GM19025 (cell line): ENCODE measurements at regions not wholly inside any gene's neighbourhood (a gene's known extent, or its start where the extent isn't known, plus 50 kb on each side); places are given as distances from the start of the nearest gene placed in this dataset.
"Not testable (repeated sequence)": the region's sequence is repeated elsewhere in the genome, so short reads cannot be mapped to it uniquely, and the experiment has no call there.

Experiments used
- ATAC-seq: cut with Tn5 transposase; IDR thresholded peaks from one replicate; pipeline ENCODE4 v1.9.1; 2021; ENCODE audit warnings: mild to moderate bottlenecking, low read depth, moderate library complexity; ENCODE audit not compliant: unreplicated experiment

DNA sequence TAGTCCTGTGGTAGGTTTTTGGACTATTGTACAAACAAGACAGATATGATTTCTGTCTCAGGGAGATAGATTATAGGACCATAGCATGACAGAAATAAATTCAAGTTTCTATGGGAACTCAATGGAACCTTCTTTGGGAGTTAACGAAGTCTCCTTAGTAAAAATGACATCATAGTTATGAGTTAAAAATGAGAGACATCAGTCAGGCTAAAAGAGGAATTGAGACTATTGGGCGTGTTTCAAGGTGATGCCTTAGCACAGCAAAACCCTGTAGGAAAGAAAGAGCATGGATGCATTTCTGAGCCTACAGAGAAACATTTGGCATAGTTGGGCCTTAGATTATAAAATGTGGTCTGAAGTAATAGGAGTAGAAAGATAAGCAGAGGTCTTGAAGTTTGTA lies 1909.1 kb upstream of the PCDH7 start:
- ATAC-seq: no peak

GRCh38 chr4:28822163-28822562 lies 1898.0 kb upstream of the PCDH7 start:
- no peak for ATAC-seq

DNA sequence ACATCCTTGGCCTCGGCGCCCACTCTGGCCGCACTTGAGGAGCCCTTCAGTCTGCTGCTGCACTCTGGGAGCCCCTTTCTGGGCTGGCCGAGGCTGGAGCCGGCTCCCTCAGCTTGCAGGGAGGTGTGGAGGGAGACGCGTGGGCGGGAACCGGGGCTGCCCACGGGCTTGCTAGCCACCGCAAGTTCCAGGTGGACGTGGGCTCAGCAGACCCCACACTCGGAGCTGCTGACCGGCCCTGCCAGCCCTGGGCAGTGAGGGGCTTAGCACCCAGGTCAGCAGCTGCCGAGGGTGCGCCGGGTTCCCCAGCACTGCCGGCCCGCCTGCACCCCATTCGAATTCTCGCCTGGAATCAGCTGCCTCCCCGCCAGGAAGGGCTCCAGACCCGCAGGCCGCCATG lies 1892.3 kb upstream of the PCDH7 start:
- ATAC-seq: no peak

GRCh38 chr4:28831867-28832266 lies 1888.3 kb upstream of the PCDH7 start:
- ATAC-seq: no peak

- ATAC-seq: no peak
Observed at GRCh38 chr4:28832444-28832843, 1887.7 kb upstream of the PCDH7 start.

DNA sequence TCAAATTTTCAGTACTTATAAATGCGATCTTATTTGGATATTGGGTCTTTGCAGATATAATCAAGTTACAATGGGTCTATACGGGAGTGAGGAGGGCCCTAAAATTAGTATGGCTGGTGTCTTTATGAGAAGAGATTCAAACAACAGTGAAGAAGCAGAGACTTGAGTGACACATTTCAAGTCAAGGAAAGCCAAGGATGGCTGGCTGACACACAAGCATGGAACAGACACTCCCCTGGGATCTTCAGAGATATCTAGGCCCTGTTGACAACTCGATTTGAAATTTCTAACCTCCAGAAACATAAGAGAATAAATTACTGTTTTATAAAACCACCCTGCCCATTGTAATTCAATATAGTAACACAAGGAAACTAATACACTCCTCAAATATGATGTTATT lies 1886.0 kb upstream of the PCDH7 start:
- ATAC-seq: no peak

- no peak for ATAC-seq
Observed at GRCh38 chr4:28835501-28835900, 1884.7 kb upstream of the PCDH7 start.

GRCh38 chr4:28842271-28842670 lies 1877.9 kb upstream of the PCDH7 start:
- no peak for ATAC-seq

- ATAC-seq: no peak
Observed at GRCh38 chr4:28845158-28845557, 1875.0 kb upstream of the PCDH7 start.

GRCh38 chr4:28857028-28857427 lies 1863.1 kb upstream of the PCDH7 start:
- not testable (repeated sequence) for ATAC-seq

GRCh38 chr4:28868841-28869240 lies 1851.3 kb upstream of the PCDH7 start:
- ATAC-seq: no peak

DNA sequence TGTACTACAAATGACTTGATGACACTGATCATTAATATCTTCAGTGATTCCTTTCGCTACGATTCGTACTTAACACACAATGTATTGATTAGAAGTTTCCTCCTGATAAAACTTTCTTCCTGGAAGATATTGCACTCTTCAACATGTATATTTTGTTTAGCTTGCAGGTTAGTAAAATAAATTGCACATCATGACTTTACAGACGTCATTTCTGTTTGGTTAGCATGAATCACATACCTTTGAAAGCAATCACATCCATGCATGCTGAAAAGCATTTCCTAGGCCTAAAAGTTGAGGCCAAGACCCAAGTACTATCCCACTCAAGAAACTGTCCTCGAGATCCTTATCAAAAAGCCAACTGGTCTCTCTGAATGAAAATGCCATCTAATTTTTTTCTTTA lies 1841.0 kb upstream of the PCDH7 start:
- ATAC-seq: no peak

GRCh38 chr4:28879900-28880299 lies 1840.3 kb upstream of the PCDH7 start:
- ATAC-seq: no peak

DNA sequence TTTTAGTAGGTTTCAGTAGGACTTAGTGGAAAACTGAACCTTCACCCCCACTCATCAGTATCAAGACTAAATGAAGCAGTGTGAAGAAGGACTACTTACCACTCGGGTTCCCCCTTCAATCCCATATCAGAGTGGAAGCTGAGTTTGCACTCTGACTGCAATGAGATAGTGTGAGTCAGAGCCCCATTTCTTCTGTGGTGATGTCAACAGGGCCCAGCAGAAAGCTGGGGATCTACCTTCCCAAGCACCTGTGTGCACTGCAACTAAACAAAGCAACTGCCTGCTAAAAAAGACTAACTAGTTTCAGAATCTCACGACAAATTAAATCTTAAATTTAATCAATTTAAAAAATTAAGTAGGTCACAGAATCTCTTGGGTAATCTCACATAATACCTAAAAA lies 1837.0 kb upstream of the PCDH7 start:
- ATAC-seq: no peak

DNA sequence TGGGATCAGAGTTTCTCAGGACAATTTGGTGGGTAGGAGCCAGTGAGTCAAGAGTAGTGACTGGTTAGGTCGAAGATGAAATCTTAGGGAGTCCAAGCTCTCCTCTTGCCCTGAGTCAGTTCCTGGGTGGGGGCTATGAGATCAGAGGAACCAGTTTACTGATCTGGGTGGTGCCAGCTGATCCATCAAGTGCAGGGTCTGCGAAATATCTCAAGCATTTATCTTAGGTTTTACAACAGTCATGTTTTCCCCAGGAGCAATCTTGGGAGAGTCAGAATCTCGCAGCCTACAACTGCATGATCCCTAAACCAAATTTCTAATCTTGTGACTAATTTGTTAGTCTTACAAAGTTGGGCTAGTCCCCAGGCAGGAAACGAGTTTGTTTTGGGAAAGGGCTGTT lies 1833.2 kb upstream of the PCDH7 start:
- ATAC-seq: no peak

GRCh38 chr4:28890949-28891775 lies 1829.0 kb upstream of the PCDH7 start:
- no peak for ATAC-seq

DNA sequence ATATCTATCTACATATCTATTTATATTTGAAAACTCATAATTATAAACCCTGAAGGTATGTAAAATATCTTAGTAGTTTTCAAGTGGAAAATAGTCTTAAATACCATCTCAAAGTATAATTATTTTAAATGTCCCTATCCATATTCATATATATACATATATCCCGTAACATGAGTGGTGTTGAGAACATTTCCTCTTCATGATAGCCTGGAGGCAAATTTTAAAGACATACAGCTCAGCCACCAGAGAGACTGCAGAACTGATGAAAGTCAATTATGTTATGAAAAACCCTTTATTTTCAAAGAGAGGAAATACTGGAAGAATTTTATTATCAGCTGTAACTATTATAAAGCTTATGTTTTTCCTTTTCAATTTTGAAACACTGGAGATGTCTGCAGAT lies 1806.7 kb upstream of the PCDH7 start:
- ATAC-seq: no peak

GRCh38 chr4:28916585-28916984 lies 1803.6 kb upstream of the PCDH7 start:
- ATAC-seq: no peak

GRCh38 chr4:28918871-28919270 lies 1801.3 kb upstream of the PCDH7 start:
- ATAC-seq: no peak

- ATAC-seq: no peak
Observed at GRCh38 chr4:28921886-28922285, 1798.3 kb upstream of the PCDH7 start.

- ATAC-seq: no peak
Observed at GRCh38 chr4:28926156-28926555, 1794.0 kb upstream of the PCDH7 start.

DNA sequence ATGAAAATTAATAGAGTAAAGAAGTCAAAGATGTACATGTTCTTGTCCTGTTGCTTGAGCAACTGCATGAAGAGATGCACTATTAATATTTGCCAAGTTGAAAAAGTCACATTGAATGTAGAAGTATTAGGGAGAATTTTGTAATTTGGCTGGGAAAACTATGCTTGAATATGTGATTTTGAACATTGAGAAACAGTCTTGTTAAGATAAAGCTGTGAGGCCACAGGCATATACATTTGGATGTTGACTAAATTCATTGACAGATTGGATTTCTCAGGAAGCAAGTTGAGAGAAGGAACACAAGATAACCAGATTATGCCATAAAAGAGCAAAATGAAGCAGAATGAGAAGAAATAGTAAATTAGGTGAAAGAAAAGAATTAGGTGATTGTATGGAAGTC lies 1777.5 kb upstream of the PCDH7 start:
- ATAC-seq: no peak

DNA sequence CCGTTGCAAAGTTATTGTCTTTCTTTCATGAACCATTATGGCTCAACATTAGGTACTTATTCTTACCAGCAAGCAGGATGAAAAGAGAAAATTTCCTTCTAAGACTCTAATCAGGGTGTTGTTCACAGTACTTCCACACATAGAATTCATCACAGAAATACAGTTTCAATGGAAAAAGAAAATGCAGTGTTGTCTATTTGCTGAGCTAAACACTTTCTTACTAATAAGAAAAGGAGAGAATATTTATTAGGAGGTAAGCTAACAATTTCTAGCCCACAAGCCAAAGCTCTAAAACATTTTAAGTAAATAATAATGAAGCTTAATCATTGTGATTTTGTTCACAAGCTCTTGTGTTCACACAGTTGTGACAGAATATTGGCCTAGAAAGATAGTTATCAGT lies 1772.8 kb upstream of the PCDH7 start:
- no peak for ATAC-seq
